ENCODE measurements at regions not wholly inside any gene's neighbourhood (a gene's known extent, or its start where the extent isn't known, plus 50 kb on each side); places are given as distances from the start of the nearest gene placed in this dataset.
"Not testable (repeated sequence)": the region's sequence is repeated elsewhere in the genome, so short reads cannot be mapped to it uniquely, and the experiment has no call there.

GRCh38 chr20:41734506-41734945 is 116.3 kb upstream of the CHD6 start (continued):
- TF ChIP-seq, protein P1, sequence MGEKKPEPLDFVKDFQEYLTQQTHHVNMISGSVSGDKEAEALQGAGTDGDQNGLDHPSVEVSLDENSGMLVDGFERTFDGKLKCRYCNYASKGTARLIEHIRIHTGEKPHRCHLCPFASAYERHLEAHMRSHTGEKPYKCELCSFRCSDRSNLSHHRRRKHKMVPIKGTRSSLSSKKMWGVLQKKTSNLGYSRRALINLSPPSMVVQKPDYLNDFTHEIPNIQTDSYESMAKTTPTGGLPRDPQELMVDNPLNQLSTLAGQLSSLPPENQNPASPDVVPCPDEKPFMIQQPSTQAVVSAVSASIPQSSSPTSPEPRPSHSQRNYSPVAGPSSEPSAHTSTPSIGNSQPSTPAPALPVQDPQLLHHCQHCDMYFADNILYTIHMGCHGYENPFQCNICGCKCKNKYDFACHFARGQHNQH (CRISPR knock-in tag; IDR thresholded peaks at IDR 0.05) = peak; percentile 51; the same call in 1 of the 2 replicates
- TF ChIP-seq ZNF264 (CRISPR knock-in tag; IDR thresholded peaks at IDR 0.05) (no peak), ZNF274 (CRISPR knock-in tag; IDR thresholded peaks at IDR 0.05) (peak; percentile 81; the same call in 1 of the 2 replicates), ZNF121 (CRISPR knock-in tag; IDR thresholded peaks at IDR 0.05) (no peak), NKX3-1 (CRISPR knock-in tag; IDR thresholded peaks at IDR 0.05) (no peak)

GRCh38 chr20:41733151-41733550 is 115.0 kb upstream of the CHD6 start:
- Histone ChIP-seq H3K79me2 (ENCODE audit: insufficient read depth, low read length) (no peaks in the 10 kb centered on the region), H3K4me3 (replicated peaks in 1 of 3; ENCODE audit: insufficient read depth in 1 of 3, low read depth in 2 of 3, low read length in 3 of 3) (no peak overlapping the region), H3K9me3 (ENCODE audit: low read length) (no peaks in the 10 kb centered on the region), H4K20me1 (ENCODE audit: insufficient read depth, low read length) (no peaks in the 10 kb centered on the region), H3K9ac (ENCODE audit: insufficient read depth, low read depth, low read length) (no peak overlapping the region), H3K27me3 (ENCODE audit: control insufficient read depth in 1 of 2, insufficient read depth in 2 of 2, low read length in 2 of 2) (no peaks in the 10 kb centered on the region), H2AFZ (ENCODE audit: low read length) (no peak overlapping the region), H3K36me3 (replicated peaks in 1 of 2; ENCODE audit: control insufficient read depth in 1 of 2, insufficient read depth in 2 of 2, low read length in 2 of 2) (no peaks in the 10 kb centered on the region), H3K4me1 (ENCODE audit: insufficient read depth, low read length) (no peaks in the 10 kb centered on the region), H3K27ac (ENCODE audit: extremely low read length, insufficient read depth, low read length) (no peak overlapping the region), H3K4me2 (ENCODE audit: low read depth, low read length) (no peak overlapping the region)
- no peak for TF ChIP-seq DMAP1 (CRISPR knock-in tag; IDR thresholded peaks at IDR 0.05)
- no peak for TF ChIP-seq ATF2 (CRISPR knock-in tag; IDR thresholded peaks at IDR 0.05)
- TF ChIP-seq ZNF501 (CRISPR knock-in tag; IDR thresholded peaks at IDR 0.05) = no peak
- TF ChIP-seq PPARG (CRISPR knock-in tag; conservative IDR thresholded peaks at IDR 0.05) = no peak
- no peak for TF ChIP-seq ZFP36L2 (CRISPR knock-in tag; IDR thresholded peaks at IDR 0.05)
- no peak for TF ChIP-seq ZNF263 (CRISPR knock-in tag; IDR thresholded peaks at IDR 0.05)
- TF ChIP-seq, protein P2, sequence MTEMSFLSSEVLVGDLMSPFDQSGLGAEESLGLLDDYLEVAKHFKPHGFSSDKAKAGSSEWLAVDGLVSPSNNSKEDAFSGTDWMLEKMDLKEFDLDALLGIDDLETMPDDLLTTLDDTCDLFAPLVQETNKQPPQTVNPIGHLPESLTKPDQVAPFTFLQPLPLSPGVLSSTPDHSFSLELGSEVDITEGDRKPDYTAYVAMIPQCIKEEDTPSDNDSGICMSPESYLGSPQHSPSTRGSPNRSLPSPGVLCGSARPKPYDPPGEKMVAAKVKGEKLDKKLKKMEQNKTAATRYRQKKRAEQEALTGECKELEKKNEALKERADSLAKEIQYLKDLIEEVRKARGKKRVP (CRISPR knock-in tag; IDR thresholded peaks at IDR 0.05) = no peak
- no peak for TF ChIP-seq POLR2G (IDR thresholded peaks at IDR 0.05; ENCODE audit: low read depth, low read length)
- no peak for TF ChIP-seq CREBL2 (CRISPR knock-in tag; IDR thresholded peaks at IDR 0.05; ENCODE audit: borderline replicate concordance)
- ChIA-PET CTCF (ENCODE audit: low intra/inter-chr PET ratio, low total read pairs) (no interaction called here), POLR2A (no interaction called here)
- in situ Hi-C loops (cut with HindIII; ENCODE audit: extremely low pct_ligation_motif_present, low pct_unique_long_range_greater_than_20kb) (loop anchor here (25.0 kb wide), 1 partner anchor 804 kb away; no protein-coding TSS in a partner anchor), intact Hi-C loops (cut with micrococcal nuclease; ENCODE audit: unreplicated experiment) (loop anchor here (10.0 kb wide), 1 partner anchor 802 kb away; no protein-coding TSS in a partner anchor)
- ATAC-seq = no peak
- BruUV-seq (replicated peaks) = no TSS peak
- FAIRE-seq = no peak
- 8% methylated on average over 5 of the region's 5 CpGs for WGBS (ENCODE audit: low lambda C conversion rate)
- no peak for DNase-seq (ENCODE audit: low spot score)

DNA sequence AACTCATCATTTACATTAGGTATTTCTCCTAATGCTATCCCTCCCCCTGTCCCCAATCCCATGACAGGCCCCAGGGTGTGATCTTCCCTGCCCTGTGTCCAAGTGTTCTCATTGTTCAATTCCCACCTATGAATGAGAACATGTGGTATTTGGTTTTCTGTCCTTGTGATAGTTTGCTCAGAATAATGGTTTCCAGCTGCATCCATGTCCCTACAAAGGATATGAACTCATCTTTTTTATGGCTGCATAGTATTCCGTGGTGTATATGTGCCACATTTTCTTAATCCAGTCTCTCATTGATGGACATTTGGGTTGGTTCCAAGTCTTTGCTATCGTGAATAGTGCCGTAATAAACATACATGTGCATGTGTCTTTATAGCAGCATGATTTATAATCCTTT is 113.0 kb upstream of the CHD6 start:
- H3K9ac ChIP-seq (ENCODE audit: insufficient read depth, low read depth, low read length); H3K27ac ChIP-seq (ENCODE audit: extremely low read length, insufficient read depth, low read length); BruUV-seq (replicated peaks); CTCF ChIA-PET (ENCODE audit: low intra/inter-chr PET ratio, low total read pairs); H3K27me3 ChIP-seq (ENCODE audit: control insufficient read depth in 1 of 2, insufficient read depth in 2 of 2, low read length in 2 of 2); H3K36me3 ChIP-seq (replicated peaks in 1 of 2; ENCODE audit: control insufficient read depth in 1 of 2, insufficient read depth in 2 of 2, low read length in 2 of 2); POLR2A ChIA-PET; H3K4me3 ChIP-seq (replicated peaks in 1 of 3; ENCODE audit: insufficient read depth in 1 of 3, low read depth in 2 of 3, low read length in 3 of 3); FAIRE-seq; ATAC-seq; H2AFZ ChIP-seq (ENCODE audit: low read length); H3K4me2 ChIP-seq (ENCODE audit: low read depth, low read length); H3K9me3 ChIP-seq (ENCODE audit: low read length); H4K20me1 ChIP-seq (ENCODE audit: insufficient read depth, low read length); DNase-seq (ENCODE audit: low spot score); H3K4me1 ChIP-seq (ENCODE audit: insufficient read depth, low read length); H3K79me2 ChIP-seq (ENCODE audit: insufficient read depth, low read length): not testable (repeated sequence)
- WGBS (ENCODE audit: low lambda C conversion rate) = 17% methylated on average over 3 of the region's 3 CpGs
- in situ Hi-C loops (cut with HindIII; ENCODE audit: extremely low pct_ligation_motif_present, low pct_unique_long_range_greater_than_20kb) (loop anchor here (25.0 kb wide), 1 partner anchor 806 kb away; no protein-coding TSS in a partner anchor), intact Hi-C loops (cut with micrococcal nuclease; ENCODE audit: unreplicated experiment) (loop anchor here (10.0 kb wide), 1 partner anchor 804 kb away; no protein-coding TSS in a partner anchor)
